Ishikawa (cell line): ENCODE measurements at regions not wholly inside any gene's neighbourhood (a gene's known extent, or its start where the extent isn't known, plus 50 kb on each side); places are given as distances from the start of the nearest gene placed in this dataset.

Experiments
- CEBPB ChIP-seq: IDR thresholded peaks from 2 replicates; pipeline ENCODE4 v1.6.1; 2012
- RAD21 ChIP-seq: IDR thresholded peaks from 2 replicates; pipeline ENCODE4 v1.6.1; 2012; ENCODE audit warnings: low read depth
- TF ChIP-seq, protein P1 (sequence below): IDR thresholded peaks from 2 replicates; pipeline ENCODE4 v1.6.1; 2012; ENCODE audit warnings: low read depth, mild to moderate bottlenecking

GRCh38 chr4:180827232-180828009, 1415.8 kb upstream of the TENM3 start:
- TF ChIP-seq CEBPB = no peak
- TF ChIP-seq RAD21 = no peak
- TF ChIP-seq, protein P1, sequence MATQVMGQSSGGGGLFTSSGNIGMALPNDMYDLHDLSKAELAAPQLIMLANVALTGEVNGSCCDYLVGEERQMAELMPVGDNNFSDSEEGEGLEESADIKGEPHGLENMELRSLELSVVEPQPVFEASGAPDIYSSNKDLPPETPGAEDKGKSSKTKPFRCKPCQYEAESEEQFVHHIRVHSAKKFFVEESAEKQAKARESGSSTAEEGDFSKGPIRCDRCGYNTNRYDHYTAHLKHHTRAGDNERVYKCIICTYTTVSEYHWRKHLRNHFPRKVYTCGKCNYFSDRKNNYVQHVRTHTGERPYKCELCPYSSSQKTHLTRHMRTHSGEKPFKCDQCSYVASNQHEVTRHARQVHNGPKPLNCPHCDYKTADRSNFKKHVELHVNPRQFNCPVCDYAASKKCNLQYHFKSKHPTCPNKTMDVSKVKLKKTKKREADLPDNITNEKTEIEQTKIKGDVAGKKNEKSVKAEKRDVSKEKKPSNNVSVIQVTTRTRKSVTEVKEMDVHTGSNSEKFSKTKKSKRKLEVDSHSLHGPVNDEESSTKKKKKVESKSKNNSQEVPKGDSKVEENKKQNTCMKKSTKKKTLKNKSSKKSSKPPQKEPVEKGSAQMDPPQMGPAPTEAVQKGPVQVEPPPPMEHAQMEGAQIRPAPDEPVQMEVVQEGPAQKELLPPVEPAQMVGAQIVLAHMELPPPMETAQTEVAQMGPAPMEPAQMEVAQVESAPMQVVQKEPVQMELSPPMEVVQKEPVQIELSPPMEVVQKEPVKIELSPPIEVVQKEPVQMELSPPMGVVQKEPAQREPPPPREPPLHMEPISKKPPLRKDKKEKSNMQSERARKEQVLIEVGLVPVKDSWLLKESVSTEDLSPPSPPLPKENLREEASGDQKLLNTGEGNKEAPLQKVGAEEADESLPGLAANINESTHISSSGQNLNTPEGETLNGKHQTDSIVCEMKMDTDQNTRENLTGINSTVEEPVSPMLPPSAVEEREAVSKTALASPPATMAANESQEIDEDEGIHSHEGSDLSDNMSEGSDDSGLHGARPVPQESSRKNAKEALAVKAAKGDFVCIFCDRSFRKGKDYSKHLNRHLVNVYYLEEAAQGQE = no peak
